GM12878 (cell line): ENCODE measurements at regions not wholly inside any gene's neighbourhood (a gene's known extent, or its start where the extent isn't known, plus 50 kb on each side); places are given as distances from the start of the nearest gene placed in this dataset.
"Not testable (repeated sequence)": the region's sequence is repeated elsewhere in the genome, so short reads cannot be mapped to it uniquely, and the experiment has no call there.

Experiments
- ATAC-seq: fragments of 200-7000 bp; cut with Tn5 transposase; 3 replicates; pipeline ENCODE4 v1.9.1; 2020; ENCODE audit warnings: mild to moderate bottlenecking, moderate library complexity
- BruUV-seq: library from RNA; stranded (reverse); fragments of 400-500 nt; replicated peaks from 2 replicates; lab custom pipeline; 2021; lab: Mats Ljungman, UMichigan
- CTCF ChIA-PET: fragments of 300-600 bp; sonication (Branson Sonifier 250); formaldehyde crosslinking; extraction: SDS; loops from one replicate; lab custom pipeline; 2021; ENCODE audit warnings: inconsistent platforms; lab: Yijun Ruan, JAX
- POLR2A ChIA-PET: fragments of 350-600 bp; formaldehyde crosslinking; extraction: SDS; loops from one replicate; lab custom pipeline; 2021; ENCODE audit warnings: inconsistent platforms; lab: Charles Lee
- RAD21 ChIA-PET: fragments of 300-600 bp; sonication (Branson Sonifier 250); formaldehyde crosslinking; loops from one replicate; lab custom pipeline; 2023; ENCODE audit warnings: antibody characterized with exemption; ENCODE audit not compliant: unreplicated experiment; lab: Charles Lee
- SMC1A ChIA-PET: fragments of 300-600 bp; sonication (Branson Sonifier 250); formaldehyde crosslinking; loops from one replicate; lab custom pipeline; 2023; ENCODE audit not compliant: unreplicated experiment, uncharacterized antibody; lab: Charles Lee
- DNase-seq: peaks from one replicate; pipeline ENCODE4 v3.0.0-alpha.2; 2011; ENCODE audit warnings: low read depth, low spot score
- FAIRE-seq: peaks from 3 replicates; lab custom pipeline; 2011; peaks lifted over from hg19 to GRCh38; lab: Jason Lieb, UNC
- H2AFZ ChIP-seq: 2 replicates; pipeline ENCODE4 v1.6.0; 2011; ENCODE audit warnings: low read depth, low read length, control low read depth; ENCODE audit not compliant: control insufficient read depth
- H3K27ac ChIP-seq: 2 replicates; pipeline ENCODE4 v1.5.1; 2011; ENCODE audit warnings: control low read depth; ENCODE audit not compliant: control insufficient read depth, insufficient read depth
- H3K27me3 ChIP-seq, 2 experiments: replicated peaks in 1 of 2; 2 replicates each; pipeline versions ENCODE4 v1.6.0 to v1.6.1; 2011; ENCODE audit warnings: low read length in 1 of 2; ENCODE audit not compliant: control insufficient read depth in 2 of 2, insufficient read depth in 2 of 2
- H3K36me3 ChIP-seq, 2 experiments: 2 replicates each; pipeline ENCODE4 v1.5.1; 2011; ENCODE audit warnings: low read length in 1 of 2; ENCODE audit not compliant: control insufficient read depth in 2 of 2, insufficient read depth in 2 of 2
- H3K4me1 ChIP-seq: 2 replicates; pipeline ENCODE4 v1.6.1; 2011; ENCODE audit warnings: mild to moderate bottlenecking, low read length, moderate library complexity, mixed read lengths; ENCODE audit not compliant: control insufficient read depth, insufficient read depth
- H3K4me2 ChIP-seq: 2 replicates; pipeline ENCODE4 v1.6.0; 2011; ENCODE audit warnings: control low read depth; ENCODE audit not compliant: control insufficient read depth, insufficient read depth
- H3K4me3 ChIP-seq: fragments of 200-600 bp; sonication (generic); 2 replicates; pipeline ENCODE4 v1.5.1; 2016
- H3K79me2 ChIP-seq: 2 replicates; pipeline ENCODE4 v1.6.0; 2011; ENCODE audit warnings: low read length; ENCODE audit not compliant: control insufficient read depth, insufficient read depth
- H3K9ac ChIP-seq: 2 replicates; pipeline ENCODE4 v1.8.0; 2011; ENCODE audit warnings: low read length, control low read depth, mixed read lengths; ENCODE audit not compliant: control insufficient read depth, insufficient read depth
- H3K9me3 ChIP-seq: replicated peaks from 3 replicates; pipeline ENCODE4 v1.5.1; 2011; ENCODE audit warnings: mild to moderate bottlenecking, low read length; ENCODE audit not compliant: control insufficient read depth, insufficient read depth
- H4K20me1 ChIP-seq: 2 replicates; pipeline ENCODE4 v1.6.0; 2011; ENCODE audit not compliant: control insufficient read depth, insufficient read depth
- FOS ChIP-seq: IDR thresholded peaks from 3 replicates; pipeline ENCODE4 v1.6.1; 2011; ENCODE audit warnings: borderline replicate concordance; ENCODE audit not compliant: insufficient read length; ENCODE audit errors: extremely low read depth
- HCFC1 ChIP-seq: fragments of 150-350 bp; IDR thresholded peaks from 2 replicates; pipeline ENCODE4 v1.6.1; 2014; ENCODE audit warnings: low read length
- HDAC6 ChIP-seq: fragments of 200-600 bp; sonication (generic); IDR thresholded peaks from one replicate; pipeline ENCODE4 v1.8.0; 2017; ENCODE audit warnings: antibody characterized with exemption; ENCODE audit not compliant: unreplicated experiment
- HDGF ChIP-seq: fragments of 450-650 bp; IDR thresholded peaks from 2 replicates; pipeline ENCODE4 v1.6.1; 2016; ENCODE audit warnings: antibody characterized with exemption
- MTA2 ChIP-seq: fragments of 450-650 bp; IDR thresholded peaks from 2 replicates; pipeline ENCODE4 v1.6.1; 2016; ENCODE audit warnings: low read depth, mild to moderate bottlenecking, moderate library complexity
- MYB ChIP-seq: fragments of 150-350 bp; IDR thresholded peaks from 2 replicates; pipeline ENCODE4 v1.6.1; 2014; ENCODE audit warnings: mild to moderate bottlenecking, low read depth, low read length, borderline replicate concordance
- NBN ChIP-seq: fragments of 450-650 bp; IDR thresholded peaks from 2 replicates; pipeline ENCODE4 v1.6.1; 2016
- SIX5 ChIP-seq: IDR thresholded peaks from 2 replicates; pipeline ENCODE4 v1.6.1; 2011; ENCODE audit warnings: mild to moderate bottlenecking, low read depth, low read length, moderate library complexity; ENCODE audit not compliant: severe bottlenecking
- ZBTB11 ChIP-seq: fragments of 450-650 bp; formaldehyde crosslinking; IDR thresholded peaks from 2 replicates; pipeline ENCODE4 v1.5.0; 2022; ENCODE audit warnings: mild to moderate bottlenecking, missing genetic modification characterization
- WGBS: methylation state at CpG from one replicate; pipeline ENCODE4 v1.1.6; 2016; ENCODE audit warnings: low lambda C conversion rate; ENCODE audit not compliant: insufficient replicate concordance, insufficient coverage; ENCODE audit errors: missing lambda C conversion rate; 5-methylcytosine and 5-hydroxymethylcytosine counted together
- in situ Hi-C: fragments of 300-500 bp; cut with MboI; formaldehyde crosslinking; loops from 9 replicates; pipeline ENCODE4 v1.14.3; 2018; ENCODE audit warnings: mixed read lengths
- intact Hi-C: fragments of 100-400 bp; cut with micrococcal nuclease; formaldehyde crosslinking; loops from one replicate; pipeline ENCODE4 v1.14.2; 2022; ENCODE audit not compliant: unreplicated experiment
- TF ChIP-seq, protein P1 (sequence below): IDR thresholded peaks from 2 replicates; pipeline ENCODE4 v1.6.1; 2011; ENCODE audit warnings: low read depth, low read length, improper control_type of control experiment, borderline replicate concordance

DNA sequence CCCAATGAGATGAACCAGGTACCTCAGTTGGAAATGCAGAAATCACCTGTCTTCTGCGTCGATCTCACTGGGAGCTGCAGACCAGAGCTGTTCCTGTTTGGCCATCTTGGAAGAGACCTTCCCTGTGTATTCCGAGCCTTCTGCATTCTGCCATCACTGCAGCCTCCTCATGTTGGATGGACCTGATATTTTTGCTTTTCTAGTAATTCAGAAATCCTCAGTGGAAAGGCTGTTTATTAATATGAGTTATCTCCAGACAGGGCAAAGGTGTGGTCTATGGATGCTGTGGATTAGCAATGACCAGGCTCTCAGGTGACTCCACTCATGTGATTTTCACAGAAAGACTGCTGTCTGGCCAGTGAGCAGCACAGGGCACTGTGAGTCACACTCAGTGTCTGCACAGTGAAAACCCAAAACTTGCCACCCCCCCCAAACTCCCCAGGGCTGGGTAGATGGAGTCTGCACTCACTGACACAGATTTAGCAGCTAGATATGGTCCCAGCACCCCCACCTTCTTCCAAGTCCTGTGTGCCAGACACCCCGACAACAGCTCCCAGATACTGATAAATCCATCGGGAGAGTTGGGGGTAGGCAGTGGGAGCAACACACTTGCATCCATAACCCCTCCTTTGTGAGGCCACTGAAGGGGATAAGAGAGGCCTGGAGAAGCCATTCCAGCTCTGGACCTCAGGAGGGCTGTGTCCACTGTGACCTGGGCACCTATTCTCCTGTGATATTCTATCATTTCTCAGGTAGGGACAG lies 75.2 kb upstream of the TOP3B start (continued):
- TF ChIP-seq FOS (no peak), SIX5 (no peak), NBN (no peak), ZBTB11 (no peak), MYB (no peak), MTA2 (no peak), HDAC6 (no peak), HCFC1 (no peak), HDGF (no peak)
- TF ChIP-seq, protein P1, sequence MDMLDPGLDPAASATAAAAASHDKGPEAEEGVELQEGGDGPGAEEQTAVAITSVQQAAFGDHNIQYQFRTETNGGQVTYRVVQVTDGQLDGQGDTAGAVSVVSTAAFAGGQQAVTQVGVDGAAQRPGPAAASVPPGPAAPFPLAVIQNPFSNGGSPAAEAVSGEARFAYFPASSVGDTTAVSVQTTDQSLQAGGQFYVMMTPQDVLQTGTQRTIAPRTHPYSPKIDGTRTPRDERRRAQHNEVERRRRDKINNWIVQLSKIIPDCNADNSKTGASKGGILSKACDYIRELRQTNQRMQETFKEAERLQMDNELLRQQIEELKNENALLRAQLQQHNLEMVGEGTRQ, result no peak

- SMC1A ChIA-PET, result interaction anchor here (1.1 to 6.9 kb wide), 6 partner anchors 15 to 899 kb away, joined by 3 to 76 read pairs (median 5); no protein-coding TSS in a partner anchor
- H3K27me3 ChIP-seq, H3K79me2 ChIP-seq, H3K4me2 ChIP-seq, H3K9me3 ChIP-seq, ATAC-seq, H3K27ac ChIP-seq, H3K36me3 ChIP-seq, DNase-seq, FAIRE-seq, H3K4me3 ChIP-seq, H4K20me1 ChIP-seq, BruUV-seq, H2AFZ ChIP-seq, intact Hi-C loops, in situ Hi-C loops, H3K9ac ChIP-seq: not testable (repeated sequence)
- RAD21 ChIA-PET, result interaction anchor here (1.4 to 6.2 kb wide), 3 partner anchors 14 to 26 kb away, joined by 4 to 76 read pairs (median 17); no protein-coding TSS in a partner anchor
- CTCF ChIA-PET, result interaction anchor here (0.7 to 7.6 kb wide), 8 partner anchors 8 to 105 kb away, joined by 4 to 177 read pairs (median 36); no protein-coding TSS in a partner anchor
- H3K4me1 ChIP-seq, result peaks cover 15% of the 10 kb centered on the region
- 52% methylated on average over 14 of the region's 14 CpGs for WGBS
- POLR2A ChIA-PET, result interaction anchor here (0.6 to 3.8 kb wide), 4 partner anchors 14 to 88 kb away, joined by 3 to 24 read pairs (median 10); no protein-coding TSS in a partner anchor
Observed at GRCh38 chr22:22056809-22057594, 74.4 kb upstream of the TOP3B start.
